Body of pancreas (tissue), 4 donors: ENCODE measurements at regions not wholly inside any gene's neighbourhood (a gene's known extent, or its start where the extent isn't known, plus 50 kb on each side); places are given as distances from the start of the nearest gene placed in this dataset.

Experiments
- POLR2A ChIP-seq, 3 donors: fragments of 450-650 bp; IDR thresholded peaks; one replicate each; pipeline ENCODE4 v1.6.1; 2016; ENCODE audit warnings: antibody characterized with exemption in 3 of 3, mild to moderate bottlenecking in 2 of 3
- TF ChIP-seq, protein P1 (sequence below), 7 experiments: fragments of 450-650 bp in 4 of 7; fragments of 200-600 bp in 3 of 7; sonication (generic) in 3 of 7; IDR thresholded peaks; one replicate each; pipeline ENCODE4 v1.5.1; 2016 to 2019; ENCODE audit warnings: antibody characterized with exemption in 7 of 7

DNA sequence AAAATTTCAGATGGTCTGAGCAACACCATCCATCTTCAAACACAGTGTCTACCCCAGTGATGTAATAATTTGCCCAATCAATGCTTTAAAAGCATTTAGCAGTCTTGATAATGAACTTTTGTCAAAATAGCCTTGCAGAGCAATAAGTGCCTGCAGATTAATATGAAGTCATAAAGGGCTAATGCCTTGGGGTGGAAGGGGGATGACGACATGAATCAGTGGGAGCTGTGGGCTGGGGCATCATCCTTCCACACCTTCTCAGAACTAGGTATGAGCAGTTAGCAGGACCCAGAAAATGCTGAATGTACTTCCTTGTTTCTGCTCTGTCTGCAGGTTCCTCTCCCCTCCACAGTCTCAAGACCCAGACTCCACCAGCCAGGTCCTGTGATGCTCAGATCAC is 166.2 kb upstream of the MAFB start:
- TF ChIP-seq, protein P1, sequence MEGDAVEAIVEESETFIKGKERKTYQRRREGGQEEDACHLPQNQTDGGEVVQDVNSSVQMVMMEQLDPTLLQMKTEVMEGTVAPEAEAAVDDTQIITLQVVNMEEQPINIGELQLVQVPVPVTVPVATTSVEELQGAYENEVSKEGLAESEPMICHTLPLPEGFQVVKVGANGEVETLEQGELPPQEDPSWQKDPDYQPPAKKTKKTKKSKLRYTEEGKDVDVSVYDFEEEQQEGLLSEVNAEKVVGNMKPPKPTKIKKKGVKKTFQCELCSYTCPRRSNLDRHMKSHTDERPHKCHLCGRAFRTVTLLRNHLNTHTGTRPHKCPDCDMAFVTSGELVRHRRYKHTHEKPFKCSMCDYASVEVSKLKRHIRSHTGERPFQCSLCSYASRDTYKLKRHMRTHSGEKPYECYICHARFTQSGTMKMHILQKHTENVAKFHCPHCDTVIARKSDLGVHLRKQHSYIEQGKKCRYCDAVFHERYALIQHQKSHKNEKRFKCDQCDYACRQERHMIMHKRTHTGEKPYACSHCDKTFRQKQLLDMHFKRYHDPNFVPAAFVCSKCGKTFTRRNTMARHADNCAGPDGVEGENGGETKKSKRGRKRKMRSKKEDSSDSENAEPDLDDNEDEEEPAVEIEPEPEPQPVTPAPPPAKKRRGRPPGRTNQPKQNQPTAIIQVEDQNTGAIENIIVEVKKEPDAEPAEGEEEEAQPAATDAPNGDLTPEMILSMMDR (IDR thresholded peaks at IDR 0.05) = no peak
- no peak for TF ChIP-seq POLR2A (IDR thresholded peaks at IDR 0.05)
